Uterus (tissue), 2 donors: ENCODE measurements at regions not wholly inside any gene's neighbourhood (a gene's known extent, or its start where the extent isn't known, plus 50 kb on each side); places are given as distances from the start of the nearest gene placed in this dataset.

Experiments
- CTCF ChIP-seq, 4 experiments: fragments of 200-600 bp in 2 of 4; fragments of 450-650 bp in 2 of 4; sonication (generic) in 2 of 4; IDR thresholded peaks; one replicate each; pipeline ENCODE4 v1.5.1; 2016 to 2019; ENCODE audit warnings: antibody characterized with exemption in 4 of 4, mild to moderate bottlenecking in 2 of 4, moderate library complexity in 1 of 4
- POLR2A ChIP-seq, 2 donors: fragments of 450-650 bp; IDR thresholded peaks; one replicate each; pipeline ENCODE4 v1.6.1; 2016; ENCODE audit warnings: antibody characterized with exemption in 2 of 2, mild to moderate bottlenecking in 1 of 2, moderate library complexity in 1 of 2

- no peak for TF ChIP-seq CTCF (IDR thresholded peaks at IDR 0.05)
- TF ChIP-seq POLR2A (IDR thresholded peaks at IDR 0.05) = no peak
These were observed 1275.9 kb downstream of the BRD1 start for GRCh38 chr22:48551716-48552268.
